HG03060 (cell line): ENCODE measurements at regions not wholly inside any gene's neighbourhood (a gene's known extent, or its start where the extent isn't known, plus 50 kb on each side); places are given as distances from the start of the nearest gene placed in this dataset.
"Not testable (repeated sequence)": the region's sequence is repeated elsewhere in the genome, so short reads cannot be mapped to it uniquely, and the experiment has no call there.

ENCODE experiments used
- ATAC-seq: cut with Tn5 transposase; IDR thresholded peaks from one replicate; pipeline ENCODE4 v1.9.1; 2021; ENCODE audit warnings: low read depth, moderate number of reproducible peaks; ENCODE audit not compliant: unreplicated experiment

DNA sequence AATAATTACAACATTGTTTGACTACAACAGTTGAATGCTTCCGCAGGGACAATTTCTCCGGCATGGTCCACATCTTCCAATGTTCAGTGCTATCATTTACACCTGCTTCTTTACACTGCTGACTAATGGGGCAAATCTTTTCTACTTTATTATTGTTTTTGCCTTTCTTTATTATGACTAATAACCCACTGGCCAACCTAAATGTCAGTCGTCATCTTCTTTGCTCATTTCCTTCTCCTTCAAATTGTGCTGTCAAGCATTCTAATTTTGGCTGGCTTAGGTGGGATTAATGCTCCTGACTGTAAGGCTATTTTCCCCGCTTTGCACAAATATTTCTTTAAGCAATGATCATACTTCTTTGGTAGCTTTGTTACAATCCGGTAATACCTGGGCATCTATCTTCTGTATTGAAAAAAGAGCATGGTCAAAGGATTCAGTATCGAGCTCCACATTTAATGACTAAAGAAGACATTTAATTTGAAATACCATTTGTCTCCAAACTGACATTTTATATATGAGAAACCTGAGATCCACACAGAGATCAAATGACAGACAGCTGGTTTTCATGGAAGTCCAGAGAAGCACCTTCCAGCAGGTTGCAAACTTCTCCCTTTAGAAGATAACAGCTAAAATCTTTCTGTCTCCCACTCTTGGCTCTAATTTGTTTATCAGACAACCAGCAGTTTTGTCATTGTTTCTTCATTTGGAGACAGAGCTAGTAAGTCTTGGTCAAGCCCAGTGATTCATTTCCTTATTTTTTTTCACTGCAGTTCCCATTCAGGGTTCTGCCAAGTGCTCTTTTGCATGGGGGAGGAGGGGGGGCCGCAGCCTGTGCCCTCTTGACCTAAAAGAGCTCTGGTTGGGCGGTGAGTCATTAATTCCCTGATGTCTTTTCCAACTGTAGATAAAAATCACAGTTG is 132.9 kb downstream of the SOCS6 start:
- ATAC-seq = no peak

GRCh38 chr18:70420146-70420898 is 131.5 kb downstream of the SOCS6 start:
- no peak for ATAC-seq

DNA sequence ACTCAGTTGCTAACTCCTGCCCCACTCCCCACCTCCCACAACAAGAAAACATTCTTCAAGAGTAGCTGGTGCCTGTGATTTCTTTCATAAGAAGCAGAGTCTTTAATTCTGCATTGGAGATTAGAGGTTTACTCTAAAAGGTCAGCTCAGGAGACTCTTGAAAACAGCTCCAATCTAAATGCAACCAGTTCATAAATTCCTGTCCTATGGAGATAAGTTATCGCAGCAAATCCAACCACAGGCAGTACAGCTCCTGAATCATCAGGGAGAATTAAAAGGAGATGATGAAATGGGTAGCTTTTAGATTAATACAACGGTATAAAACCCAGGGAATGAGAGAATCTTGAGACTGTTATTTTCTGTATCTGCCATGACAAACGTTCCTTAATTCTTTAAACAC is 130.7 kb downstream of the SOCS6 start:
- ATAC-seq = no peak

DNA sequence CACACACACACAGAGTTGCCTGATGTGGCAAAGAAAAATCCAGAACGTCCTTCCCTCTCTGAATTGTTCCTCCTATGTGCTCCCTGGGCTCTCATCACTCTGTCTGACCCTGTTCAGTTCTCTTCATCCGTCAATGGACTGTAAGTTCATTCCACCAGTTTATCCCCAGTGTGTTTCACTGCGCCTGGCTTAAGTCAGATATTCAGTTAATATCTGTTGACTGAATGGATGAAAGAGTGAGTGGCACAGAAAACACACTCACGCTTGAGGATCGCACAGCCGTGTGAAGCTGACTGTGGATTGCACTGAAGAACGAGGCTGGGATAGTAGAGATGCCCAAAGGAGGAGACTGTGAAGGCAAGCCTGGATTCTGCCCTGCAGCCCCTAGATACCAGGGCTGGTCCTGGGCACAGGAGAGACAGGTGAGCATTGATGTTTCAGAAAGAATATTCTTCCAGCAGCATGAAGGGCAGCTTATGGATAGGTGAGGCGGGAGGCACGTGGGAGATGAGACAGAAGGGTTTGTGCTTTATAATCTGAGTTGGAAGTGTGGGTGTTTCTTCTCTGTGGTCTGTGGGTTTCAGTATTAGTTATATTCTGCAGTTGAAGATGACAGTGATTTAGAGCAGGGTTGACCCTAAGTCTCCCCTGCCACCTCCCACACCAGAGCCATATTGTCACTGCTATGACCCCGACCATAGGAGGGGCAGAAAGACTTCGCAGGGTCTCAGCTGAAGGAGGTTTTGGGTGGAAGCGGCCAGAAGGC is 129.9 kb downstream of the SOCS6 start:
- peak; percentile 99 for ATAC-seq

GRCh38 chr18:70417847-70418246 is 129.0 kb downstream of the SOCS6 start:
- no peak for ATAC-seq

GRCh38 chr18:70416496-70416895 is 127.7 kb downstream of the SOCS6 start:
- no peak for ATAC-seq

DNA sequence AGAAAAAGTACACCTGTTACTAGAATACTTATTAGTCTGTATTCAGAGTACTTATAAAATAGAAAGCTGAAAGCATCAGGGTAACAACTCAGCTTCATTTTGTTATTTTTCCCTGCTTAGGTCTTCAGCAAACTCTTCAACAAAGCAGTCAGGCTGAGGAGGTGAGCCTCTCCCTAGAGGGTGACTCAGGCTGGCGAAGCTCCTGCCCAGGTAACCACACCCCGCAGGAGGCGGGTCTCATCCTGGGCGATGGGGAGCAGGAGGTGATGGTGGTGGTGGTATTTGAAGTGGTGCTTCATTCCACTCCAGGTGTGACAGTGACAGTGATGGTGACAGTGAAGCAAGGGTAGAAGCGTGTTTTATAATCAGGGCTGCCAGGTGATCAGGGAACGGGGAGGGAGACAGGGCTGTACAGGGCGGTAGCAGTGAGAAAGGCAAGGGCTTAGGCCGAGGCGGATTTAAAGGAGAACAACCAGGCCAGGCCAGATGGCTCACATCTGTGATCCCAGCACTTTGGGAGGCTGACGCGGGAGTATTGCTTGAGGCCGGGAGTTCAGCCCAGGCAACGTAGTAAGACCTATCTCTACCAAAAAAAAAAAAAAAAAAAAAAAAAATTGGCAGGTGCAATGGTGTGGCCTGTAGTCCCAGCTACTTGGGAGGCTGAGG is 127.1 kb downstream of the SOCS6 start:
- ATAC-seq = no peak

DNA sequence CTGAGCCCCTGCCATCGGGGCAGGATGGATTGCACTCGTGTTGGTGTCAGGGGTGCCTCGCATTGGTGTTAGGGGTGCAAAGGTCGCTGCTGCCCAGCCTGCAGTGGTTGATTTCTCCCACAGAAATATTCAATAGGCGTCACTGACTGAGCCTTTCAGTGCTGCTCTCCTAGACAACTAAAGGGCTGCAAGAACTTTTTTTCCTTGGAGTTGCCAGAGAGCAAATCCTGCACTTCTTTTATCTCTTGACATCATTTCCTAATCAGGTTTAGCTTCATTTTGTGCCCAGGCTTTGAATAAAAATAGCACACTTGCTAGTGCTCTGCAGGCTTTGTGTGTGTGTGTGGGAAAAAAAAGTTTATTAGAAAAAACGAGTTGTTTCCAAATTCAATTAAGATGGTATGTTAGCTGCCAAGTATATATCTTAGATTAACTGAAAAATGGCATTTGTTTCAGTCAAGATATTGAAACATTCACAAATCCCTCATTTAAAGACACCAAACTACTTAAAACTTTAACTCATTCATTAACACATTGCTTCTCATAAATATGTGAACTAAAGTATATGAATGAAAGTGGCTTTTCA is 125.6 kb downstream of the SOCS6 start:
- ATAC-seq = no peak

GRCh38 chr18:70413455-70413854 is 124.6 kb downstream of the SOCS6 start:
- no peak for ATAC-seq

DNA sequence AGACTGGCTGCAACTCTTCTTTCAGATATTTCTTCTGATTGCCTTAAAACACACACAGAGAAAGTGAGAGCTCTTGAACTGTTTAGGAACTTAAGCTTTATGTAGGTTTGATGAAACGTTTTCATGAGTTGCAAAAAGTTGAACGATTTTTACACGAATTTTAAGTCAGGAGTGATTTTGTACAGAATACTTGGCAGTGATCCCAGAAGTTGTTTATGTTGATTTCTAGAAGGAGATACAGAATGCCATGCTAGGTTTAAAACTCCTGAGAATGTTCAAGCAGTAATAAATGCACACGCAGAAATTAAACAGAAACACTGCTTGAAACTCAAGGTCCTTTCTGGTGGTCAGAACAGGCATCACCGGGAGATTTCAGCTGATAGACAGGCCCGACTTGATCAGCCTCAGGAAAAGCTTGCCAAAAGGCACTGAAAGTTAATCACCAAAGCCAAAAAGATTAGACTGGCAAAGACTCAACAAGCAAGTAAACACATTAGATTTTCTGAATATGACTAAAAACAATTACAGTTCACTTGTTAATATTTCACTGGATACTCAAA is 123.1 kb downstream of the SOCS6 start:
- no peak for ATAC-seq

- ATAC-seq = no peak
Measured at GRCh38 chr18:70411307-70411706, 122.5 kb downstream of the SOCS6 start.

DNA sequence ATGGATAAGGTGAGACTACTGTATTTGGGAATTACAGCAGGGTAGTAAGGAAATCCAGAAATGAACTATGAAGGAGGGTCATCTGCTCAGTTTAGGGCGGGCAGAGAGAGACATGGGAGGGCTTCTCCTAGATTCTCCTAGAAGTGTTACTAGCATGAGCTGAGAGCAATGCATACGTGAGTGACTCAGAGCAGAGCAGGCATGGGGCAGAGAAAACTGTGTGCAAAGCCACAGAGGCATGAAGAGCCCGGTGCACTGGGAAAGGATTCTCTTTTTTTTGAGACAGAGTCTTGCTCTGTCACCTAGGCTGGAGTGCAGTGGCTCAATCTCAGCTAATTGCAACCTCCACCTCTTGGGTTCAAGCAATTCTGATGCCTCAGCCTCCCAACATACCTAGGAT is 116.2 kb downstream of the SOCS6 start:
- ATAC-seq = no peak

DNA sequence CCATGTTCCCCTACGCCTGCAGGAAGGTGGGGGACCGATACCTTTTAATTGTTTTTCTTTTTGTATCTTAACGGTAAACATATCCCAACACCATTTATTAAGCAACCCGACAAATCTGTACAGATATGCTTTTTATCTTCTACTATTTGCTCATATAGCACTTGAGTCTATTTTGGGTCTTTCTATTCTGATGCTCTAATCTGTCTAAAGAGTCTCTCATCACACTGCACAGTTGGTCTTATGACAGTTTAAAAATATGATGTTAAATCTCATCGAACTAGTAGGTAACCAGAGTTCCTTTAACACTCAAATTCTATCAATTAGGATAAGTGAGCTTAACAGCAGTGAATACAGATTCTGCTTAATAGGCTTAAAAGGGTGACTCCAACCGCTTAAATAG is 111.6 kb downstream of the SOCS6 start:
- no peak for ATAC-seq

DNA sequence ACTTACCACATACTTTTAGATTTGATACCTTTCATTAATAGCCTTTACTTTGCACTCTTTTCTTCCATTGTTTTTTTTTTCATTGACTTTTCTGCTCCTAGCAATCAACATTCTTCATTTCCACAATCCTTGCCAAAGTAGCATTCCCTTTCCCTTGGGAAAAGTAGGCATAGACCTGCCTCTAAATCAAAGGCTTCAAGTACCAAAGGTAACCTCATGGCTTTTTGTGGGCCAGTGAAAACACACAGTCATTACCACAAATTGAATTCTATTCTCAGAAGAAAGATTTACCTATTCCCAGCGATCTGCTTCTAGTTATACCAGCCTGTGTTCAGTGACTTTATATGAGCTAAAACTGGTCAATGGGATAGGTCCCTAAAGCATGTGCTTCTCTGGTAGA is 109.2 kb downstream of the SOCS6 start:
- no peak for ATAC-seq

DNA sequence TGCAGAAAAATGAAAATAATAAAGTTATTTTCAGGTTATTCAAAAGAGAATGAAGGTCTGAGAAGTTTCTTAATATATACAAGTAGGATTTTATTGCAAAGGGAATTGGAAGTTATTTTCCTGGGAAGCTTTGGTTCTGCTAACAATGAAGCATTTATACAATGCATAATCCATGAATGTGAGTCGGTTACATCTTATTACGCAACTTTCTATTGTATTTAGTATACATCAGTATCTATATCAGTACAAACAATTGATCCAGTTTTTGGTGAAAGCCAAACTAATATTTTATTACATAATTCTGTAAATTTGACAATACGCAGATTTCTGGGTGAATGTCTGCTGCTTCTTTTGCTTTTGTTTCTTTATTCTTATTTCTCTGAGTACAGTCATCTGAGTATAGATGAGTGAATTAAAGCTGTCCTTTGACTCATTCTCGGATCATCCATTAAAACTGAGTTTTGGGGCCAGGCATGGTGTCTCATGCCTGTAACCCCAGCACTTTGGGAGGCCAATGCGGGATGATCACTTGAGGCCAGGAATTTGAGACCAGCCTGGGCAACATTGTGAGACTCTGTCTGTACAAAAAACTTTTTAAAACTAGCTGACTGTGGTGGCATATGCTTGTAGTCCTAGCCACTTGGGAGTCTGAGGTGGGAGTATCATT is 108.5 kb downstream of the SOCS6 start:
- ATAC-seq = no peak

- not testable (repeated sequence) for ATAC-seq
Measured at GRCh38 chr18:70395771-70396170, 106.9 kb downstream of the SOCS6 start.

- ATAC-seq = no peak
Measured at GRCh38 chr18:70394672-70395071, 105.8 kb downstream of the SOCS6 start.

DNA sequence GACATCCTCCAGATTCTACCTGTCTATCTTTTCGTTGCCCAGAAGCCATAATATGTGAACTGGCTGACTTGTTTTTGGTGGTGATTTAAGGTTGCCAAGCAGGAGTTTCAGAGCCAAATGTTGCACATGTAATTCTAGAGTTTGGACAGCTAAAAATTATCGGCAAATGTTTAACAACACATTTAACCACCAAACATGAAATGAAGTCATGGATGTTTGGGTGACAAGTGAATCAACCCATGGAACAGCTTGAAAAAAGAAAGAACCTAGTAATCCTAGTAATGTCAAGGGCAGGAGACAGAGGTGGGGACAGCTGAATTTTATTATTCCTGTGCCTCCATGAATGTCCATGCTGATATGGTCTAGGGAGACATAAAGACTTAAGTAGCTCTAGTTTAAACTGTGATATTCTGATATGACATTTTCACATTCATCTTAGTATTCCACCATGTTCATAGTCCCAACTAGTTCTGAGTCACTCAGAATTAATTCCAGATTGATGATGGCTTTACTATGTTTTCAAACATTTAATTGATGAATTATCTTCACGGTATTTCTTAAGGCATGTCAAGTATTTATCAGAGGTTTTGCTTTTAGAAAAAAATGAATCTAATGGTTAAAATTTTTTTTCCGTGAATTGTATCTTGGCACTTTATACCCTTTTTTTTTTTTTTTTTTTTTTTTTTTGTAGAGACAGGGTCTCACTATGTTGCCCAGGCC is 101.7 kb downstream of the SOCS6 start:
- ATAC-seq = no peak

DNA sequence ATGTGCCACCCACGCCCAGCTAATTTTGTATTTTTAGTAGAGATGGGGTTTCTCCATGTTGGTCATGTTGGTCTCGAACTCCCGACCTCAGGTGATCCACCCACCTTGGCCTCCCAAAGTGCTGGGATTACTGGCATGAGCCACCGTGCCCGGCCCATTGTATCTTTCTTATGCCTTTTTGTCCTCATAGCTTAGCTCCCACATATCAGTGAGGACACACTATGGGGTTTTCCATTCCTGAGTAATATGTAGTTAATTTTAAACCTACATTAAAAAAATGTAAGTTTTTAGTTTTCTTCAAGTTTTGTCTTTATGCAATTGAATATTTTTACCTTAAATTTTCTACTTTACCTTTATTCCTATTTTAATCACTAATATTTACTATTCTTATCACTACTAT is 100.2 kb downstream of the SOCS6 start:
- not testable (repeated sequence) for ATAC-seq
